COR-L47 (cell line): ENCODE measurements at regions not wholly inside any gene's neighbourhood (a gene's known extent, or its start where the extent isn't known, plus 50 kb on each side); places are given as distances from the start of the nearest gene placed in this dataset.

ENCODE experiments used
- DNase-seq: peaks from one replicate; lab custom pipeline; 2025; lab: John Stamatoyannopoulos, UW

DNA sequence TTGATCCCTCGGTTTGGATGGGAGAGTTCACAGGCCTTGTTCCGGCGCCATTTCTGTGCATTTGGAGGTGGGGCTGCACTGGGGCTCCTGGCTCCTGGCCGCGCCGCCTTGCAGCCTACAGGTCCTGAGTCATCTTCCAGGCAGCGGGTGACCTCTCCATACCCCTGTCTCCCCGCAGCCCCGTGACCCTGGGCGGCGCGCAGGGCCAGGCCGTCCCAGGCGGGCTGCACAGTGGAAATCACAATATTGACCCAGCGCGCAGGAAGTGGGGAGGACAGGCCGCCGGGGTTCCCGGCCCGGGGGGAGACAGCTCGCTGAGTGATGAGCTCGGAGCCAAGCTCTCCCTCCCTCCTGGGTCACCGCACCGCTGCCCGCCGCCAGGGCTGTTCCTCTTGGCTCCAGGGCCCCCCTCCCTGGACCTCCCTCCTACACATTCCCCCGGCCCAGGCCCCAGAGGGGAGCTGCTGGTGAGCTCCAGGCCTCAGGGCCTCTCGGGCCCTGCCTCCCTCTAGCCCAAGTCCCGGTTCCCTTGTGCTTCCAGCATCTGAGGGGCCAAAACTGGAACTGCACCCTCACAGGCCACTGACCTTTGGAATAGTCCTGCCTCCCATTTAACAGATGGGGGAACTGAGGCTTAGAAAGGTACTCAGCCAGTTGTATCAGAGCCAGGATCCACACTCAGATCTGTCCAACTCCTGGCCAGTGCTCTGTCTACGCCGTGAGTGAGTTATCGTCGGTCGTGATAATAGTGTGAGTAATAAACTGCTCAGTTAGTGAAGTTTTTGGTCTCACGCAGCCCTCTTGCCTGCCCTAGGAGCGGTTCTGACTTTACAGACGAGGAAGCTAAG, 142.9 kb upstream of the WNT4 start:
- DNase-seq, result no peak

DNA sequence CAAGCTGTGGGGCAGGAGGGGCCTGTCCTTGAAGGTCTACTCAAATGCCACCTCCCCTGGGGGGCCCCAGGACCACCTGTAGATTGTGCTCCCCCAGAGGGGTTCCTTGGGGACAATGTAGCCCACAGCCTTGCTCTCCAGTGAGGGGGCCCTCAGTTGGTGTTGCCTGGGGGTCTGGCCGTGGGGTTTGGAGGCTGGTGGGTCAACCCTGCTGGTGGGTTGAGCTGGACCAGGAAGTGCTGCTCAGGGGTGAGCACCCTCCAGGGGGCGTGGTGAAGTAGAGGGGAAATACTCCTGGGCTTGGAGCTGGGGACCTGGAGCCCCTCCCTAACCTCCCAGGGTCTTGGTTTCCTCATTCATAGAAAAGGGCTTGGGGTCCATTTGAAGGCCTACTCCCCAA, 143.6 kb upstream of the WNT4 start:
- DNase-seq, result no peak

DNA sequence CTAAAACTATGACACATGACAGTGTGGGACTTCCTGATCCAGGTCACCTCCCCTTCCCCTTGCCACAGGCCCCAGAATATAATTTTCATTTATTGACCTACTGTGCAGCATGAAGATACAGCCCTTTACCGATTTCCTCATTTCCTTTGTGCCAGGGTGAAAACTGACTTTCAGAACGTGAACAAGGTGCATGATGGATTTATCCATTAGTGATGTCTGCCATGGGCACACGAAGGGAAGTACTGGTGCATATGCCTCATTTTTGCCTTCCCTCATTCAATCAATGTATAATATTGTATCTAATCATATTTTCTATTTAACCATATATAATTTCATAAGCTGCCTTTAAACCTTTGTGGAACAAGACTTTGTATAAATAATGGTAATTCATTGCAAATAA, 144.4 kb upstream of the WNT4 start:
- DNase-seq, result no peak

DNA sequence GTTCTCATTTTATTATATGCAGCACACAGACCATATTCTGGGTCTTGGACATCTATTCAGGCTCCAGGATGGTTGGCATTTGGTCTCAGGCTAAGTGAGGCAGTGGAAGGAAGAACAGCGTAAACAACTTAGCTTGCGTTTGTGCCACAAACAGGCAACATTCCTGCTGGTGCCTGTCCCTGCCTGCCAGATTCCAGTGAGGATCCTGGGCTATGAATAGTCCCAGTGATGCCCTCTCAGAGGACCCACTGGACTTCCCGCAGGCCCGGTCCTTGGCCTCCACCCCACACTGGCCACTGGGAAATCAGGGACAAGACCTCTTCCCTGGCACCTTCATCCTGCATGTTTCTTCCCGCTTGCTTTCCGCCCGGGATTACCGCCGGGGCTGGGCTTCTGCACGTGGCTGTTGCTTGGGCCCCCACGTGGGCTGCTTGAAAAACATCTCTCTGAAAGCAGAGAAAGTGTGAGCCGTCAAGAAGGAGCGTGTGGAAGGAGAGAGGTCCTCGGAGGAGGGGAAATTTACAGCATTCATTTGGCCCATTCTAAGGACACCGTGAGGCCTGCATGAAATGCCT, 145.1 kb upstream of the WNT4 start:
- no peak for DNase-seq

- no peak for DNase-seq
These were observed 145.8 kb upstream of the WNT4 start for GRCh38 chr1:22288593-22289241.

GRCh38 chr1:22289307-22289995, 146.6 kb upstream of the WNT4 start:
- DNase-seq, result no peak

GRCh38 chr1:22290157-22290556, 147.3 kb upstream of the WNT4 start:
- DNase-seq, result no peak

- no peak for DNase-seq
These were observed 147.7 kb upstream of the WNT4 start for GRCh38 chr1:22290611-22291010.

- DNase-seq, result no peak
These were observed 148.2 kb upstream of the WNT4 start for GRCh38 chr1:22291057-22291456.

DNA sequence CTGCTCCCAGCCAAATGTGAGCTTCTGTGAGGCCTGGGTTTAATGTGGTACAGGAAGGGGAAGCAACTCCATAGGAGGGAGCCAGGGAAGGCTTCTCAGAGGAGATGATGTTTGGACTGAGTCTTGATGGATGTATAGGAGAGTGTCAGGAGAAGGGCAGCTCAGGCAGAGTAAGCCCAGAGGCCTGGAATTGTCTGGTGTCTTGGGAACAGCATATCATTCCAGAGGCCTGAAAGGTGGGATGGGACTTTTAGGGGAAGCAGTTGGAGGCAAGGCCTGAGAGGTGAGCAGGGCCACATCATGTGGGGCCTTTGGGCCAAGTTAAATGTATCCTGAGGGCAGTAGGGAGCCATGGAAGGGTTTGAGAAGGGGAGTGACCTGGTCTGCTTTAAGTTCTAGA, 148.6 kb upstream of the WNT4 start:
- no peak for DNase-seq

- no peak for DNase-seq
These were observed 149.3 kb upstream of the WNT4 start for GRCh38 chr1:22292011-22292788.

- DNase-seq, result no peak
These were observed 152.5 kb upstream of the WNT4 start for GRCh38 chr1:22295396-22295795.

DNA sequence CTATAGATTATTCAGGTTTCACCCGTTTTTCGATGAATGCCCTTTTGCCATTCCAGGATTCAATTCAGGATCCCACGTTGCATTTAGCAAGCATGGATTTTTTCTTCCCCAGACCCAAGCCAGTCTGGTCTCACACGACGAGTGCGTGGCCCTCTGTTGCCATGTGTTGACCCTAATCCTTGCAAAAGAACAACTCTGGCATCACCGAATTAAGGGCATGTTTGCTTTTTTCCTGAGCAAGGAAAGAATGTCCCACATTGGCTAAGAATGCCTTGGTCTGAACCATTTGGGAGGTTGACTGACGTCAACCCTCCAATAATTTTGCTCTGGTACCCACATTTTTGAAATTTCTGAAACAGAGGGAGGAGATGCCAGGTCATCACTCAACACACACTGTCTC, 153.0 kb upstream of the WNT4 start:
- DNase-seq, result no peak

- DNase-seq, result no peak
These were observed 154.0 kb upstream of the WNT4 start for GRCh38 chr1:22296701-22297591.

DNA sequence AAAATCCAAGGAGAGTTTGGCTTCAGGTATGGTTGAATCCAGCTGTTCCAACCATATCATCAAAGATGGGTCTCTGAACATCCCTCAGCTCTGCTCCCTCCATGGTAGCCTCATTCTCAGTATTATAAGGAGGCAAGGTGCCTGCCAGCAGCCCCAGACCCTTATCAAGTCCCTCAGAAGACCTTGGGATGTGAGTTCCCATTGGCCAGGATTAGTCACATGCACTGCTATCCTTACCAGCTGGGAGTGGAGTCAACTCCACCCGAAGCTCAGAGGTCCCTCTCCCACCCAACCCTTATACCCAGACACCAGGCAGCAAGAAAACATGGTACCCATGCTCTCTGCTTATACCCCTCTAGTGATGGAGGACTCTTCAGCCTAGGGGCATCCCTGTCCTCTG, 153.7 kb upstream of the ZBTB40 start:
- no peak for DNase-seq

DNA sequence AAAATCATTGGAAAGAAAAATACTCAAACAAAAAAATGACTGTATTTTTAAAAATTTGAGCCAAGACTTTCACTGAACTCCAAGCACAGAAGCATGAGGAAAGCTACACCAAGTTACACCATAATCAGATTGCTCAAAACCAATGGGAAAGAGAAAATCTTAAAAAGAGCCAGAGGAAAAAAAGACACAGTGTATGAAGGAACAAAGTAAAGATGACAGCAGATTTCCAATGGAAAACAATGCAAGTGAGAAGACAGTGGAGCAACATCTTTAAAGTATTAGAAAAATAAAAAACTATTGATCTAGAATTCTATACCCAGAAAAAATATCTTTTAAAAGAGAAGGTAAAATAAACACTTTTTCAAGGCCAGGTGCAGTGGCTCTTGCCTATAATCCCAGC, 147.8 kb upstream of the ZBTB40 start:
- DNase-seq, result no peak

DNA sequence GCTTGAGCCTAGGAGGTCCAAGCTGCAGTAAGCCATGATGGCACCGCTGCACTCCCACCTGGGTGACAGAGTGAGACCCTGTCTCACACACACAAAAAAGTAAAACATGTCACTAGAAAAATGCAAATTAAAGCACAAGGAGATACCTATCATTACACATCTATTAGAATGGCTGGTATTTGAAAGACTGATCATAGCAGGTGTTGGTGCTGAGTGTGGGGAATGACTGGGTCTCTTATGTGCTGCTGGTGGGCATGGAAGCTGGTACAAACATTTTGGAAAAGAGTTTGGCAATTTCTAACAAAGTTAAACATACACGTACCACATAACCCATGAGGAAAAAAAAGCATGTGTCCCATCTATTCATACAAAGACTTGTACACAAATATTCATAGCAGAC, 142.1 kb upstream of the ZBTB40 start:
- no peak for DNase-seq

- no peak for DNase-seq
These were observed 140.2 kb upstream of the ZBTB40 start for GRCh38 chr1:22311461-22311860.

DNA sequence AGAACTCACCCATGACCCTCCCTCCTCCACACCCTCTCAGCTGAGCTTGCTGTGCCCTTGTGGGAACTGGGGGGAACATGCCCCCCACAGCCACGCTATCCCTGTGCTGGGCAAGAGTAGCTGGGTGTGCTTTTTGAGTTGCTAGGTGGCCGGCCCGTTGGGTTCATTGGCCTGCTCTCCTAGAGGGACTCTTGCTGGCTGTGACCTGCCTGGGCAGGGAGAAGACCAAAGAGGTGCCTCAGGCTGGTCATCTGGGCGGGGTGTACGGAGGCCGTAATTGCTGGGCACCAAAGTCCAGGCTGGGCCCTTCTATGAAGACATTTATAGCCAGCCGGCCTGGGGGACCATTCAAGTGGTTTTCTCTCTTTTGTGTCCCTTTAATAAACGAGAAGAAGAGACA, 138.3 kb upstream of the ZBTB40 start:
- DNase-seq, result no peak

- DNase-seq, result no peak
These were observed 136.9 kb upstream of the ZBTB40 start for GRCh38 chr1:22314706-22315105.
